ENCODE measurements at regions not wholly inside any gene's neighbourhood (a gene's known extent, or its start where the extent isn't known, plus 50 kb on each side); places are given as distances from the start of the nearest gene placed in this dataset.
A peak's percentile ranks its signal among the peaks of the same experiment; 100 is the strongest.
"Not testable (repeated sequence)": the region's sequence is repeated elsewhere in the genome, so short reads cannot be mapped to it uniquely, and the experiment has no call there.

- H3K27ac ChIP-seq (ENCODE audit: low read depth in 1 of 2, low read length in 2 of 2); H3K27me3 Mint-ChIP-seq; H3K36me3 ChIP-seq (ENCODE audit: insufficient read depth, low read length); intact Hi-C loops (cut with DNase I, micrococcal nuclease); H3K27ac Mint-ChIP-seq; CTCF ChIA-PET; H3K4me3 Mint-ChIP-seq; DNase-seq; H3K4me1 ChIP-seq (ENCODE audit: insufficient read depth, low read length); H3K27me3 ChIP-seq (ENCODE audit: control insufficient read depth in 1 of 2, insufficient read depth in 2 of 2, low read length in 2 of 2); H3K4me1 Mint-ChIP-seq (ENCODE audit: low read depth); H3K9me3 Mint-ChIP-seq; H3K4me3 ChIP-seq (ENCODE audit: low read length); H3K9me3 ChIP-seq (ENCODE audit: control insufficient read depth in 1 of 2, insufficient read depth in 1 of 2, low read length in 2 of 2); POLR2A ChIA-PET; H3K36me3 Mint-ChIP-seq (ENCODE audit: low read depth): not testable (repeated sequence)
- ATAC-seq (ENCODE audit: poor library complexity), result peak; percentile 46
Observed at GRCh38 chr15:22377859-22378258, 80.8 kb upstream of the GOLGA6L22 start.

- ATAC-seq (ENCODE audit: poor library complexity); H3K9me3 Mint-ChIP-seq; POLR2A ChIA-PET; H3K36me3 Mint-ChIP-seq (ENCODE audit: low read depth); H3K4me3 Mint-ChIP-seq; H3K36me3 ChIP-seq (ENCODE audit: insufficient read depth, low read length); H3K27ac ChIP-seq (ENCODE audit: low read depth in 1 of 2, low read length in 2 of 2); H3K27me3 Mint-ChIP-seq; CTCF ChIA-PET; intact Hi-C loops (cut with DNase I, micrococcal nuclease); H3K9me3 ChIP-seq (ENCODE audit: control insufficient read depth in 1 of 2, insufficient read depth in 1 of 2, low read length in 2 of 2); H3K4me1 ChIP-seq (ENCODE audit: insufficient read depth, low read length); H3K27me3 ChIP-seq (ENCODE audit: control insufficient read depth in 1 of 2, insufficient read depth in 2 of 2, low read length in 2 of 2); H3K27ac Mint-ChIP-seq; H3K4me3 ChIP-seq (ENCODE audit: low read length); H3K4me1 Mint-ChIP-seq (ENCODE audit: low read depth): not testable (repeated sequence)
- peak in 1 of 14 experiments; percentile 5 for DNase-seq
Observed at GRCh38 chr15:22387691-22388090, 71.0 kb upstream of the GOLGA6L22 start.

- H3K27me3 Mint-ChIP-seq; H3K27me3 ChIP-seq (ENCODE audit: control insufficient read depth in 1 of 2, insufficient read depth in 2 of 2, low read length in 2 of 2); H3K27ac Mint-ChIP-seq; H3K4me3 Mint-ChIP-seq; H3K9me3 Mint-ChIP-seq; ATAC-seq (ENCODE audit: poor library complexity); CTCF ChIA-PET; H3K36me3 ChIP-seq (ENCODE audit: insufficient read depth, low read length); POLR2A ChIA-PET; DNase-seq; H3K4me1 ChIP-seq (ENCODE audit: insufficient read depth, low read length); H3K4me3 ChIP-seq (ENCODE audit: low read length); H3K36me3 Mint-ChIP-seq (ENCODE audit: low read depth); H3K9me3 ChIP-seq (ENCODE audit: control insufficient read depth in 1 of 2, insufficient read depth in 1 of 2, low read length in 2 of 2); H3K4me1 Mint-ChIP-seq (ENCODE audit: low read depth); intact Hi-C loops (cut with DNase I, micrococcal nuclease); H3K27ac ChIP-seq (ENCODE audit: low read depth in 1 of 2, low read length in 2 of 2): not testable (repeated sequence)
Observed at GRCh38 chr15:22388365-22388764, 70.3 kb upstream of the GOLGA6L22 start.

- H3K9me3 ChIP-seq (ENCODE audit: control insufficient read depth in 1 of 2, insufficient read depth in 1 of 2, low read length in 2 of 2); H3K36me3 Mint-ChIP-seq (ENCODE audit: low read depth); H3K27ac Mint-ChIP-seq; H3K27me3 ChIP-seq (ENCODE audit: control insufficient read depth in 1 of 2, insufficient read depth in 2 of 2, low read length in 2 of 2); H3K4me3 ChIP-seq (ENCODE audit: low read length); POLR2A ChIA-PET; ATAC-seq (ENCODE audit: poor library complexity); H3K4me3 Mint-ChIP-seq; intact Hi-C loops (cut with DNase I, micrococcal nuclease); H3K27ac ChIP-seq (ENCODE audit: low read depth in 1 of 2, low read length in 2 of 2); H3K4me1 ChIP-seq (ENCODE audit: insufficient read depth, low read length); H3K36me3 ChIP-seq (ENCODE audit: insufficient read depth, low read length); DNase-seq; CTCF ChIA-PET; H3K27me3 Mint-ChIP-seq; H3K4me1 Mint-ChIP-seq (ENCODE audit: low read depth); H3K9me3 Mint-ChIP-seq: not testable (repeated sequence)
Observed at GRCh38 chr15:22401207-22401606, 57.5 kb upstream of the GOLGA6L22 start.

- H3K4me3 Mint-ChIP-seq; H3K36me3 ChIP-seq (ENCODE audit: insufficient read depth, low read length); POLR2A ChIA-PET; CTCF ChIA-PET; H3K9me3 Mint-ChIP-seq; H3K27me3 Mint-ChIP-seq; H3K9me3 ChIP-seq (ENCODE audit: control insufficient read depth in 1 of 2, insufficient read depth in 1 of 2, low read length in 2 of 2); DNase-seq; H3K27ac Mint-ChIP-seq; H3K27ac ChIP-seq (ENCODE audit: low read depth in 1 of 2, low read length in 2 of 2); ATAC-seq (ENCODE audit: poor library complexity); H3K36me3 Mint-ChIP-seq (ENCODE audit: low read depth); intact Hi-C loops (cut with DNase I, micrococcal nuclease); H3K4me1 ChIP-seq (ENCODE audit: insufficient read depth, low read length); H3K27me3 ChIP-seq (ENCODE audit: control insufficient read depth in 1 of 2, insufficient read depth in 2 of 2, low read length in 2 of 2); H3K4me1 Mint-ChIP-seq (ENCODE audit: low read depth); H3K4me3 ChIP-seq (ENCODE audit: low read length): not testable (repeated sequence)
Observed at GRCh38 chr15:22401703-22402102, 57.0 kb upstream of the GOLGA6L22 start.

GRCh38 chr15:22405765-22406164, 52.9 kb upstream of the GOLGA6L22 start:
- POLR2A ChIA-PET; H3K4me3 Mint-ChIP-seq; H3K4me3 ChIP-seq (ENCODE audit: low read length); H3K9me3 Mint-ChIP-seq; H3K27me3 Mint-ChIP-seq; intact Hi-C loops (cut with DNase I, micrococcal nuclease); H3K27me3 ChIP-seq (ENCODE audit: control insufficient read depth in 1 of 2, insufficient read depth in 2 of 2, low read length in 2 of 2); ATAC-seq (ENCODE audit: poor library complexity); H3K4me1 ChIP-seq (ENCODE audit: insufficient read depth, low read length); H3K27ac ChIP-seq (ENCODE audit: low read depth in 1 of 2, low read length in 2 of 2); CTCF ChIA-PET; H3K4me1 Mint-ChIP-seq (ENCODE audit: low read depth); DNase-seq; H3K27ac Mint-ChIP-seq; H3K36me3 Mint-ChIP-seq (ENCODE audit: low read depth); H3K36me3 ChIP-seq (ENCODE audit: insufficient read depth, low read length); H3K9me3 ChIP-seq (ENCODE audit: control insufficient read depth in 1 of 2, insufficient read depth in 1 of 2, low read length in 2 of 2): not testable (repeated sequence)

All from CD4-positive, alpha-beta T cell (primary cell).